AG09309 (cell line): ENCODE measurements at regions not wholly inside any gene's neighbourhood (a gene's known extent, or its start where the extent isn't known, plus 50 kb on each side); places are given as distances from the start of the nearest gene placed in this dataset.
"Not testable (repeated sequence)": the region's sequence is repeated elsewhere in the genome, so short reads cannot be mapped to it uniquely, and the experiment has no call there.

Experiments used
- DNase-seq: peaks from one replicate; pipeline ENCODE4 v3.0.0-alpha.2; 2010; ENCODE audit warnings: low read depth
- H3K4me3 ChIP-seq: 2 replicates; pipeline ENCODE4 v1.5.1; 2011; ENCODE audit warnings: mild to moderate bottlenecking, low read depth, low read length, moderate library complexity; ENCODE audit not compliant: control insufficient read depth
- TF ChIP-seq, protein P1 (sequence below): IDR thresholded peaks from 2 replicates; pipeline ENCODE4 v1.5.1; 2011; ENCODE audit warnings: mild to moderate bottlenecking, low read depth, low read length, inconsistent platforms; ENCODE audit not compliant: insufficient read depth, control insufficient read depth; ENCODE audit errors: missing control alignments

DNA sequence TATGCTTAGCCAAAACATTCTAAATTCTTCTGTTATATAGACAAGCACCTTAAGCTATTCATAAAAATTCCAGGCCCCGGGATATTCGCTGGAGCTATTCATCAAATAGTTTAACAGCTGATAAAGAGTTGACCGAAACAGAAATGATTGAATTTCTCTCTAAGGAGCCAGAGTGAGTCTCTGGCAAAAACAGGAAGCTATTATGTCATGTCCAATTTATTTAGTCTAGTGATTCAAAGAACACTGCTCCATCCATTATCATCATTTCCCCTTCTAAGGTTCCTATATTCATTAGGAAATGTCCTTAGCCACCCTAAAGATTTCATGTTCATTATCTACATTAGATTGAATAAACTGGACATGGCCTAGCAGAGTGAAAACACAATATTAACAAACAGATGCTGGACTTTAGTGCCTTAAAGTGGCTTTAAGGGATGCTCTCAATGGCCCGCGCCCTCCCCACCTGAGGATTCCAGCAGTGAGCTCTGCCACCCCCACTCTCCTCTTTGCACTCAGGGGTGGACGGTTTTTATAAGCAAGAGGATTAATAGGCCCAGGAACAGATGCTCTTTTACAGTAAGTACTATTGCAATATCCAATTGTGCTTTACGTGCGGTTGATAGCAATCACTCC is 122.1 kb upstream of the RGS1 start:
- DNase-seq, result no peak
- TF ChIP-seq, protein P1, sequence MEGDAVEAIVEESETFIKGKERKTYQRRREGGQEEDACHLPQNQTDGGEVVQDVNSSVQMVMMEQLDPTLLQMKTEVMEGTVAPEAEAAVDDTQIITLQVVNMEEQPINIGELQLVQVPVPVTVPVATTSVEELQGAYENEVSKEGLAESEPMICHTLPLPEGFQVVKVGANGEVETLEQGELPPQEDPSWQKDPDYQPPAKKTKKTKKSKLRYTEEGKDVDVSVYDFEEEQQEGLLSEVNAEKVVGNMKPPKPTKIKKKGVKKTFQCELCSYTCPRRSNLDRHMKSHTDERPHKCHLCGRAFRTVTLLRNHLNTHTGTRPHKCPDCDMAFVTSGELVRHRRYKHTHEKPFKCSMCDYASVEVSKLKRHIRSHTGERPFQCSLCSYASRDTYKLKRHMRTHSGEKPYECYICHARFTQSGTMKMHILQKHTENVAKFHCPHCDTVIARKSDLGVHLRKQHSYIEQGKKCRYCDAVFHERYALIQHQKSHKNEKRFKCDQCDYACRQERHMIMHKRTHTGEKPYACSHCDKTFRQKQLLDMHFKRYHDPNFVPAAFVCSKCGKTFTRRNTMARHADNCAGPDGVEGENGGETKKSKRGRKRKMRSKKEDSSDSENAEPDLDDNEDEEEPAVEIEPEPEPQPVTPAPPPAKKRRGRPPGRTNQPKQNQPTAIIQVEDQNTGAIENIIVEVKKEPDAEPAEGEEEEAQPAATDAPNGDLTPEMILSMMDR, result no peak

DNA sequence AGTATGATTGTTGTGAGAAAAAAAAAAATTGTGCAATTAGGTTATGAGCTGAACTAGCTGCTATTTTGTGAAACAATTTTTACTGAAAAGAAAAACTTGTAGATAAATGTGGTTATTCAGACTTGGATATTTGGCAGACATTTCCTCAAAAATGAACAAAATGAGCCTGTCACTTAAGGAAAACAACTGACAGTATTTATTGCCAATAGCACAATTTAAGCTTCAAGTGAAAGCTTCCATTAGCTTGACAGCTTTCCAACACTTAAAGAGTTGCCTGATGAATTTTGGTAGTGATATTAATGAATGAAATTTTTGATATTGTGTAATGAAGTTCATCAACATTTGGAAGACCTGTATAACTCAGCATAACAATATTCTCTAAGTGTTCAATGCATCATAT is 116.1 kb upstream of the RGS1 start:
- TF ChIP-seq, protein P1, result no peak
- H3K4me3 ChIP-seq, result no peak overlapping the region
- no peak for DNase-seq

More for the DNA sequence above, 122.1 kb upstream of the RGS1 start:
- H3K4me3 ChIP-seq, result no peak overlapping the region

GRCh38 chr1:192461684-192462083 is 113.9 kb upstream of the RGS1 start:
- H3K4me3 ChIP-seq, result no peak overlapping the region
- TF ChIP-seq, protein P1, result no peak
- no peak for DNase-seq

GRCh38 chr1:192462616-192463015 is 113.0 kb upstream of the RGS1 start:
- TF ChIP-seq, protein P1, result no peak
- no peak overlapping the region for H3K4me3 ChIP-seq
- no peak for DNase-seq

DNA sequence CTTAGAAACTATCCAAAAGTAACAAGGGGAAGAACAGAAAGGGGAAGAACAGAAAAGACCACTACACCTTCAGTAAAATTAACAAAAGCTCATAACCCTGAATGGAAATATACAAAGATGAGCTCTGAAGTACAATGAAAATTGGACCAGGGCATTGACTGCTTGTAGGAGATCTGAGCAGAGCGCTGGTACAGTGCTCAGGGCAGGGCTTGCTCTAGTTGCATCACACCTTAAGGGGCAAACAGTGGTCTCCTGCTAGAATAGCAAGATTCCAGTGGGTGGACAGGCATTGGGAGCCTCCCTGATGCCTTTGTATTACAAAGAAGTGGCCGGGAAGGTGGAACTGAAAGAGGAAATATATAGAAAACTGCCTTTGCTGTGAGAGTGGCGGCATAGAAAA is 111.9 kb upstream of the RGS1 start:
- H3K4me3 ChIP-seq, result no peak overlapping the region
- DNase-seq, result no peak
- TF ChIP-seq, protein P1, result no peak

DNA sequence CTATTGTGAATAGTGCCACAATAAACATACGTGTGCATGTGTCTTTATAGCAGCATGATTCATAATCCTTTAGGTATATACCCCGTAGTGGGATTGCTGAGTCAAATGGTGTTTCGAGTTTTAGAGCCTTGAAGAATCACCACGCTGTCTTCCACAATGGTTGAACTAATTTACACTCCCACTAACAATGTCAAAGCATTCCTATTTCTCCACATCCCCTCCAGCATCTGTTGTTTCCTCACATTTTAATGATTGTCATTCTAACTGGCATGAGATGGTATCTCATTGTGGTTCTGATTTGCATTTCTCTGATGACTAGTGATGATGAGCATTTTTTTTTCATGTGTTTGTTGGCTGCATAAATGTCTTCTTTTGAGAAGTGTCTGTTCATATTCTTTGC is 110.4 kb upstream of the RGS1 start:
- H3K4me3 ChIP-seq, DNase-seq: not testable (repeated sequence)

- no peak for DNase-seq
- H3K4me3 ChIP-seq, result no peak overlapping the region
- TF ChIP-seq, protein P1, result peak; percentile 37
Observed at GRCh38 chr1:192474080-192474683, 101.4 kb upstream of the RGS1 start.
